Endothelial cell of umbilical vein (primary cell): ENCODE measurements at regions not wholly inside any gene's neighbourhood (a gene's known extent, or its start where the extent isn't known, plus 50 kb on each side); places are given as distances from the start of the nearest gene placed in this dataset.
"Not testable (repeated sequence)": the region's sequence is repeated elsewhere in the genome, so short reads cannot be mapped to it uniquely, and the experiment has no call there.

Experiments used
- BruUV-seq: library from RNA; stranded (reverse); fragments of 400-500 nt; replicated peaks from 2 replicates; lab custom pipeline; 2021; lab: Mats Ljungman, UMichigan
- CTCF ChIA-PET: fragments of 300-600, 350-600 bp; sonication (Branson Sonifier 250); formaldehyde crosslinking; loops from one replicate; lab custom pipeline; 2021; ENCODE audit warnings: antibody characterized with exemption, inconsistent platforms; lab: Charles Lee
- POLR2A ChIA-PET: fragments of 300-600, 350-600 bp; sonication (Branson Sonifier 250); formaldehyde crosslinking; loops from one replicate; lab custom pipeline; 2021; ENCODE audit warnings: antibody characterized with exemption, inconsistent platforms; lab: Charles Lee
- DNase-seq: peaks from one replicate; pipeline ENCODE4 v3.0.0-alpha.2; 2011; ENCODE audit warnings: low read depth, low spot score
- FAIRE-seq: peaks from 2 replicates; lab custom pipeline; 2011; peaks lifted over from hg19 to GRCh38; lab: Jason Lieb, UNC
- H2AFZ ChIP-seq: 2 replicates; pipeline ENCODE4 v1.6.0; 2012; ENCODE audit warnings: low read depth, low read length, control low read depth, inconsistent platforms
- H3K27ac ChIP-seq: 2 replicates; pipeline ENCODE4 v1.5.1; 2011; ENCODE audit warnings: low read depth, mild to moderate bottlenecking, control low read depth, low read length, moderate library complexity; ENCODE audit not compliant: insufficient read depth
- H3K27me3 ChIP-seq, 2 experiments: 2 replicates each; pipeline versions ENCODE4 v1.6.0 to v1.6.1; 2011; ENCODE audit warnings: low read length in 2 of 2, mixed read lengths in 1 of 2; ENCODE audit not compliant: control insufficient read depth in 2 of 2, insufficient read depth in 2 of 2
- H3K36me3 ChIP-seq, 2 experiments: 2 replicates in 1 of 2; 3 replicates in 1 of 2; pipeline ENCODE4 v1.5.1; 2011; ENCODE audit warnings: low read length in 2 of 2, mild to moderate bottlenecking in 1 of 2, moderate library complexity in 1 of 2; ENCODE audit not compliant: control insufficient read depth in 2 of 2, insufficient read depth in 2 of 2; ENCODE audit errors: extremely low read depth in 1 of 2
- H3K4me1 ChIP-seq: 3 replicates; pipeline ENCODE4 v1.5.1; 2011; ENCODE audit warnings: mild to moderate bottlenecking, low read length; ENCODE audit not compliant: control insufficient read depth, insufficient read depth; ENCODE audit errors: extremely low read depth
- H3K4me2 ChIP-seq: 2 replicates; pipeline ENCODE4 v1.6.1; 2011; ENCODE audit warnings: low read length, control low read depth, mixed read lengths; ENCODE audit not compliant: insufficient read depth
- H3K4me3 ChIP-seq, 3 experiments: fragments of 200-600 bp in 1 of 3; sonication (generic), shearing (Covaris generic) in 1 of 3; replicated peaks in 1 of 3; 2 replicates each; pipeline ENCODE4 v1.5.1; 2011 to 2016; ENCODE audit warnings: control low read depth in 3 of 3, low read length in 3 of 3, mild to moderate bottlenecking in 2 of 3, inconsistent platforms in 1 of 3, low read depth in 1 of 3, moderate library complexity in 1 of 3; ENCODE audit not compliant: insufficient read depth in 1 of 3
- H3K79me2 ChIP-seq: 2 replicates; pipeline ENCODE4 v1.6.0; 2012; ENCODE audit warnings: low read length, inconsistent platforms; ENCODE audit not compliant: control insufficient read depth, insufficient read depth
- H3K9ac ChIP-seq: replicated peaks from 2 replicates; pipeline ENCODE3; 2011; ENCODE audit warnings: low read length, control low read depth; ENCODE audit not compliant: insufficient read depth; ENCODE audit errors: extremely low read depth
- H3K9me1 ChIP-seq: replicated peaks from 3 replicates; pipeline ENCODE4 v1.6.0; 2011; ENCODE audit warnings: mild to moderate bottlenecking, low read length; ENCODE audit not compliant: control insufficient read depth, insufficient read depth; ENCODE audit errors: extremely low read depth
- H3K9me3 ChIP-seq: replicated peaks from 2 replicates; pipeline ENCODE4 v1.5.1; 2012; ENCODE audit warnings: low read length, inconsistent platforms; ENCODE audit not compliant: control insufficient read depth, insufficient read depth
- H4K20me1 ChIP-seq: replicated peaks from 2 replicates; pipeline ENCODE3; 2011; ENCODE audit warnings: mild to moderate bottlenecking, low read length; ENCODE audit not compliant: control insufficient read depth, insufficient read depth; ENCODE audit errors: extremely low read depth
- EZH2 ChIP-seq: IDR thresholded peaks from 2 replicates; pipeline ENCODE4 v1.6.1; 2012; ENCODE audit warnings: borderline replicate concordance, low read depth, mild to moderate bottlenecking, moderate library complexity, low read length, inconsistent platforms; ENCODE audit not compliant: severe bottlenecking
- FOS ChIP-seq: IDR thresholded peaks from 2 replicates; pipeline ENCODE4 v1.6.1; 2011; ENCODE audit warnings: mild to moderate bottlenecking, low read length, moderate library complexity, borderline replicate concordance; ENCODE audit not compliant: insufficient read depth
- GATA2 ChIP-seq: IDR thresholded peaks from 2 replicates; pipeline ENCODE4 v1.7.0; 2011; ENCODE audit warnings: low read depth, mild to moderate bottlenecking, moderate library complexity, mixed read lengths, low read length; ENCODE audit not compliant: insufficient read length, insufficient read depth
- MYC ChIP-seq: IDR thresholded peaks from one replicate; pipeline ENCODE4 v1.6.1; 2011; ENCODE audit warnings: mild to moderate bottlenecking, low read depth, low read length
- POLR2A ChIP-seq: IDR thresholded peaks from 2 replicates; pipeline ENCODE4 v1.6.1; 2012; ENCODE audit warnings: low read depth, mild to moderate bottlenecking, control low read depth, low read length
- dilution Hi-C: fragments of 300-500 bp; cut with MboI; formaldehyde crosslinking; loops from one replicate; pipeline ENCODE4 v1.15.0; 2019; ENCODE audit warnings: low sequenced_read_pairs; ENCODE audit not compliant: extremely low pct_ligation_motif_present
- intact Hi-C: fragments of 100-400 bp; cut with micrococcal nuclease; formaldehyde crosslinking; loops from one replicate; pipeline ENCODE4 v1.10.0; 2022

GRCh38 chrX:139008185-139008584 is 296.7 kb upstream of the FGF13 start:
- BruUV-seq, result no TSS peak
- Histone ChIP-seq H2AFZ (no peak overlapping the region), H3K36me3 (no peaks in the 10 kb centered on the region), H3K9me1 (no peaks in the 10 kb centered on the region), H3K27me3 (no peaks in the 10 kb centered on the region), H3K4me3 (no peak overlapping the region), H3K4me1 (no peaks in the 10 kb centered on the region), H3K9ac (no peak overlapping the region), H3K9me3 (no peaks in the 10 kb centered on the region), H3K27ac (no peak overlapping the region), H3K79me2 (no peaks in the 10 kb centered on the region), H3K4me2 (no peak overlapping the region), H4K20me1 (no peaks in the 10 kb centered on the region)
- DNase-seq (no peak), FAIRE-seq (no peak)
- dilution Hi-C loops (no loop called here), intact Hi-C loops (no loop called here)
- ChIA-PET CTCF (no interaction called here), POLR2A (no interaction called here)
- no peak for TF ChIP-seq EZH2
- no peak for TF ChIP-seq GATA2
- TF ChIP-seq FOS, result no peak
- TF ChIP-seq POLR2A, result no peak
- TF ChIP-seq MYC, result no peak

GRCh38 chrX:139003856-139004527 is 292.5 kb upstream of the FGF13 start:
- dilution Hi-C loops, CTCF ChIA-PET, FAIRE-seq, H3K27ac ChIP-seq, H3K9me1 ChIP-seq, H4K20me1 ChIP-seq, H3K9me3 ChIP-seq, H3K27me3 ChIP-seq, H2AFZ ChIP-seq, BruUV-seq, H3K79me2 ChIP-seq, DNase-seq, H3K9ac ChIP-seq, H3K36me3 ChIP-seq, H3K4me3 ChIP-seq, H3K4me2 ChIP-seq, POLR2A ChIA-PET, intact Hi-C loops, H3K4me1 ChIP-seq: not testable (repeated sequence)
